ENCODE measurements at regions not wholly inside any gene's neighbourhood (a gene's known extent, or its start where the extent isn't known, plus 50 kb on each side); places are given as distances from the start of the nearest gene placed in this dataset.

- Histone ChIP-seq H3K9me1 (ENCODE audit: control insufficient read depth, insufficient read depth, low read length) (no peaks in the 10 kb centered on the region), H3K9ac (ENCODE audit: insufficient read depth in 1 of 2, low read depth in 2 of 2, low read length in 2 of 2) (no peak overlapping the region), H2AFZ (ENCODE audit: low read depth, low read length) (no peak overlapping the region), H3K36me3 (ENCODE audit: control insufficient read depth, insufficient read depth, low read length) (no peaks in the 10 kb centered on the region), H3K4me1 (replicated peaks in 1 of 2; ENCODE audit: control insufficient read depth in 2 of 2, insufficient read depth in 2 of 2, low read length in 2 of 2) (no peaks in the 10 kb centered on the region), H3K79me2 (ENCODE audit: control insufficient read depth, insufficient read depth, low read length) (no peaks in the 10 kb centered on the region), H3K27ac (ENCODE audit: extremely low read depth, low read depth, low read length) (no peak overlapping the region), H3K27me3 (ENCODE audit: control insufficient read depth in 2 of 2, insufficient read depth in 2 of 2, low read length in 2 of 2) (no peaks in the 10 kb centered on the region), H3K4me2 (ENCODE audit: insufficient read depth, low read length) (no peak overlapping the region), H3K9me3 (replicated peaks; ENCODE audit: control insufficient read depth, insufficient read depth, low read depth, low read length) (no peaks in the 10 kb centered on the region), H3K4me3 (no peak overlapping the region), H4K20me1 (replicated peaks; ENCODE audit: control insufficient read depth, insufficient read depth, low read length) (no peaks in the 10 kb centered on the region)
- POLR2A ChIA-PET, result no interaction called here
- TF ChIP-seq BMI1 (IDR thresholded peaks at IDR 0.05; ENCODE audit: low read length), result no peak
- ATAC-seq (no peak), DNase-seq (ENCODE audit: extremely low read depth in 1 of 4, low spot score in 3 of 4) (no peak), FAIRE-seq (no peak)
- CTCF ChIA-PET (ENCODE audit: low intra/inter-chr PET ratio), result no interaction called here
- 10% methylated on average over 6 of the region's 7 CpGs for WGBS (ENCODE audit: insufficient coverage, low coverage, missing lambda C conversion rate)
- no TSS peak for BruUV-seq (replicated peaks)
- intact Hi-C loops (cut with micrococcal nuclease) (no loop called here), in situ Hi-C loops (cut with MboI) (no loop called here)
Observed at GRCh38 chr13:88979465-88980175, 1308.4 kb downstream of the SLITRK5 start.

- Histone ChIP-seq H3K9ac (ENCODE audit: insufficient read depth in 1 of 2, low read depth in 2 of 2, low read length in 2 of 2) (no peak overlapping the region), H3K27ac (ENCODE audit: extremely low read depth, low read depth, low read length) (no peak overlapping the region), H3K4me1 (replicated peaks in 1 of 2; ENCODE audit: control insufficient read depth in 2 of 2, insufficient read depth in 2 of 2, low read length in 2 of 2) (no peaks in the 10 kb centered on the region), H3K4me2 (ENCODE audit: insufficient read depth, low read length) (no peak overlapping the region), H3K27me3 (ENCODE audit: control insufficient read depth in 2 of 2, insufficient read depth in 2 of 2, low read length in 2 of 2) (no peaks in the 10 kb centered on the region), H2AFZ (ENCODE audit: low read depth, low read length) (no peak overlapping the region), H4K20me1 (replicated peaks; ENCODE audit: control insufficient read depth, insufficient read depth, low read length) (no peaks in the 10 kb centered on the region), H3K9me1 (ENCODE audit: control insufficient read depth, insufficient read depth, low read length) (no peaks in the 10 kb centered on the region), H3K36me3 (ENCODE audit: control insufficient read depth, insufficient read depth, low read length) (no peaks in the 10 kb centered on the region), H3K9me3 (replicated peaks; ENCODE audit: control insufficient read depth, insufficient read depth, low read depth, low read length) (no peaks in the 10 kb centered on the region), H3K79me2 (ENCODE audit: control insufficient read depth, insufficient read depth, low read length) (no peaks in the 10 kb centered on the region), H3K4me3 (no peak overlapping the region)
- no peak for ATAC-seq
- in situ Hi-C loops (cut with MboI) (no loop called here), intact Hi-C loops (cut with micrococcal nuclease) (no loop called here)
- 0% methylated on average over 2 of the region's 2 CpGs for WGBS (ENCODE audit: insufficient coverage, low coverage, missing lambda C conversion rate)
- no peak for FAIRE-seq
- ChIA-PET POLR2A (no interaction called here), CTCF (ENCODE audit: low intra/inter-chr PET ratio) (no interaction called here)
- no peak for DNase-seq (ENCODE audit: extremely low read depth in 1 of 4, low spot score in 3 of 4)
- BruUV-seq (replicated peaks), result no TSS peak
- TF ChIP-seq U2AF2 (optimal IDR thresholded peaks at IDR 0.05; ENCODE audit: low read depth, low read length), result no peak
- TF ChIP-seq ETS1 (conservative IDR thresholded peaks at IDR 0.05; ENCODE audit: control insufficient read depth, low read depth, low read length), result no peak
- TF ChIP-seq FOXA1 (IDR thresholded peaks at IDR 0.05; ENCODE audit: borderline replicate concordance), result no peak
- no peak for TF ChIP-seq HMGN3 (IDR thresholded peaks at IDR 0.05; ENCODE audit: borderline replicate concordance, extremely low read depth, insufficient read length, low read depth, low read length)
- TF ChIP-seq ZNF224 (CRISPR knock-in tag; IDR thresholded peaks at IDR 0.05), result no peak
- no peak for TF ChIP-seq KDM4B (IDR thresholded peaks at IDR 0.05; ENCODE audit: borderline replicate concordance in 2 of 2, low read depth in 1 of 2)
- TF ChIP-seq ZNF143 (CRISPR knock-in tag; IDR thresholded peaks at IDR 0.05), result no peak
- TF ChIP-seq ZBED1 (IDR thresholded peaks at IDR 0.05), result no peak
- no peak for TF ChIP-seq ZNF23 (CRISPR knock-in tag; IDR thresholded peaks at IDR 0.05)
- TF ChIP-seq PRMT5 (CRISPR knock-in tag; IDR thresholded peaks at IDR 0.05), result no peak
- TF ChIP-seq KAT2B (IDR thresholded peaks at IDR 0.05; ENCODE audit: low read depth, low read length), result no peak
- TF ChIP-seq ZNF175 (CRISPR knock-in tag; IDR thresholded peaks at IDR 0.05; ENCODE audit: low read depth), result no peak
Observed at GRCh38 chr13:89003656-89004055, 1332.5 kb downstream of the SLITRK5 start.

Data from K562 (cell line).